ENCODE measurements at regions not wholly inside any gene's neighbourhood (a gene's known extent, or its start where the extent isn't known, plus 50 kb on each side); places are given as distances from the start of the nearest gene placed in this dataset.

DNA sequence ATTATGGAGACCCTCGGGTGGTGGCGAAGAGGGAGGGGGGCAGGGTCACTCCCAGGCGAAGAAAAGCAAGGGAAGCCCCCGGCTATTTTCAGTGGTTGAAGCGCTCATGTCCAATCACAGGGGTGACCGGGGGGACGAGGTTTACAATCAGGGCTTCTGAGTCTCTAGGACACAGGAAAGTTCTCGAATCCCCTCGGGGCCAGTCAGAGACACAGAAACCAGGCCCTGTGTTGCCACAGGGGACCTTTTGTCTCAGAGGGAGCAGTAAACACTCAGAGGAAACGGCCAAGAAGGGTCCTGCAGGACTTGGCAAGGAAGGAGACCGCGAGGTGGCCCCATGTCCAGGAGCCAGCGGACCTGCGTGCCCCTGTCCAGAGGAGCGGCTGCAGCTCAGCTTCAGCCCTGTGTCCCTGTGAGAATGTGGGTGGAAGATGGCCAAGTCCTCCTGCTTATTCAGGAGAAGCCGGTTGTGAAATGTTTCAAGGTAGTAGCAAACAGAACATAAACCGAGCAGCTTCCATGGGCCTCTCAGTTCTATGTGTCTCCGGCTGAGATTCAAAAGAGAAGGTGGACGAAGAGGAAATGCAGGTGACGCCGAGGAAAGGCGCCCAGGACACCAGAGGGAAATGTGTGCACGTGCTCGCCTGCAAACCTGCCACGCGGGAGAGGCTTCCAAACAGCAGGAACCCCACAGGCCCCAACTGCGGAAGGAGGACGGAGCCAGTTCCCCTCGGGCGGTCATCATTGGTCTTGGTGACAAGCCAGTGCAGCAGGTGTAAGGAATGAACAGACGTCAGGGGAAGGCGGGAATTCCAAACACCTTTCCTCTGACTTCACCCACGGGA is 357.6 kb downstream of the BRD1 start:
- no peak overlapping the region for H3K4me2 ChIP-seq (ENCODE audit: low read length)
- no peaks in the 10 kb centered on the region for H3K79me2 ChIP-seq (ENCODE audit: insufficient read depth, low read length)
- POLR2A ChIA-PET, result no interaction called here

GRCh38 chr22:49468487-49469198 is 359.0 kb downstream of the BRD1 start:
- DNase-seq (ENCODE audit: low read depth, low spot score) (no peak), ATAC-seq (no peak)
- BruUV-seq (replicated peaks), result no TSS peak
- Histone ChIP-seq H3K9me3 (ENCODE audit: control insufficient read depth in 1 of 2, insufficient read depth in 1 of 2, low read depth in 1 of 2, low read length in 2 of 2) (no peaks in the 10 kb centered on the region), H3K27me3 (ENCODE audit: insufficient read depth, low read length) (no peaks in the 10 kb centered on the region), H3K4me1 (ENCODE audit: control insufficient read depth in 1 of 2, insufficient read depth in 2 of 2, low read length in 2 of 2) (no peaks in the 10 kb centered on the region), H3K4me3 (replicated peaks in 1 of 2; ENCODE audit: low read depth in 1 of 2, low read length in 2 of 2) (no peak overlapping the region), H3K79me2 (ENCODE audit: insufficient read depth, low read length) (no peaks in the 10 kb centered on the region), H3K9me2 (ENCODE audit: insufficient read depth) (no peaks in the 10 kb centered on the region), H3K36me3 (ENCODE audit: control insufficient read depth in 1 of 2, insufficient read depth in 2 of 2, low read length in 2 of 2) (no peaks in the 10 kb centered on the region), H2AFZ (ENCODE audit: low read depth, low read length, poor library complexity, severe bottlenecking) (no peak overlapping the region), H3K27ac (ENCODE audit: low read depth, low read length) (no peak overlapping the region), H4K20me1 (ENCODE audit: insufficient read depth) (no peaks in the 10 kb centered on the region), H3K4me2 (ENCODE audit: low read length) (no peak overlapping the region), H3K9ac (ENCODE audit: low read length) (no peak overlapping the region)
- intact Hi-C loops (cut with micrococcal nuclease), result no loop called here
- TF ChIP-seq TCF7L2 (IDR thresholded peaks at IDR 0.05; ENCODE audit: borderline replicate concordance, extremely low read depth, insufficient read depth, insufficient read length), result no peak
- TF ChIP-seq ZFX (IDR thresholded peaks at IDR 0.05), result no peak
- TF ChIP-seq FOSL1 (IDR thresholded peaks at IDR 0.05; ENCODE audit: low read depth), result no peak
- no peak for TF ChIP-seq CEBPB (IDR thresholded peaks at IDR 0.05; ENCODE audit: low read depth)
- TF ChIP-seq, protein P1, sequence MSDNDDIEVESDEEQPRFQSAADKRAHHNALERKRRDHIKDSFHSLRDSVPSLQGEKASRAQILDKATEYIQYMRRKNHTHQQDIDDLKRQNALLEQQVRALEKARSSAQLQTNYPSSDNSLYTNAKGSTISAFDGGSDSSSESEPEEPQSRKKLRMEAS (IDR thresholded peaks at IDR 0.05), result no peak
- ChIA-PET CTCF (no interaction called here), POLR2A (no interaction called here), RAD21 (ENCODE audit: low non-redundant PET in 1 of 2, low total read pairs in 2 of 2, uncharacterized antibody in 2 of 2, unreplicated experiment in 2 of 2) (no interaction called here)

More for the DNA sequence above, 357.6 kb downstream of the BRD1 start:
- BruUV-seq (replicated peaks), result no TSS peak
- H3K27me3 ChIP-seq (ENCODE audit: insufficient read depth, low read length), result no peaks in the 10 kb centered on the region
- no peak overlapping the region for H3K4me3 ChIP-seq (replicated peaks in 1 of 2; ENCODE audit: low read depth in 1 of 2, low read length in 2 of 2)
- no peak overlapping the region for H2AFZ ChIP-seq (ENCODE audit: low read depth, low read length, poor library complexity, severe bottlenecking)
- no peaks in the 10 kb centered on the region for H3K9me2 ChIP-seq (ENCODE audit: insufficient read depth)
- RAD21 ChIA-PET (ENCODE audit: low non-redundant PET in 1 of 2, low total read pairs in 2 of 2, uncharacterized antibody in 2 of 2, unreplicated experiment in 2 of 2), result no interaction called here
- H3K9ac ChIP-seq (ENCODE audit: low read length), result no peak overlapping the region
- no peaks in the 10 kb centered on the region for H3K36me3 ChIP-seq (ENCODE audit: control insufficient read depth in 1 of 2, insufficient read depth in 2 of 2, low read length in 2 of 2)
- no peaks in the 10 kb centered on the region for H4K20me1 ChIP-seq (ENCODE audit: insufficient read depth)
- CTCF ChIA-PET, result no interaction called here
- no peaks in the 10 kb centered on the region for H3K4me1 ChIP-seq (ENCODE audit: control insufficient read depth in 1 of 2, insufficient read depth in 2 of 2, low read length in 2 of 2)
- H3K27ac ChIP-seq (ENCODE audit: low read depth, low read length), result no peak overlapping the region
- TF ChIP-seq RAD21 (IDR thresholded peaks at IDR 0.05; ENCODE audit: low read depth), result no peak
- no peak for TF ChIP-seq CBX3 (IDR thresholded peaks at IDR 0.05; ENCODE audit: low read depth)
- TF ChIP-seq YY1 (IDR thresholded peaks at IDR 0.05; ENCODE audit: extremely low read depth, insufficient replicate concordance, low read depth, low read length), result no peak
- no peak for TF ChIP-seq CEBPB (IDR thresholded peaks at IDR 0.05; ENCODE audit: low read depth)
- no peak for TF ChIP-seq ATF3 (IDR thresholded peaks at IDR 0.05)
- ATAC-seq (no peak), DNase-seq (ENCODE audit: low read depth, low spot score) (no peak)
- intact Hi-C loops (cut with micrococcal nuclease), result no loop called here
- H3K9me3 ChIP-seq (ENCODE audit: control insufficient read depth in 1 of 2, insufficient read depth in 1 of 2, low read depth in 1 of 2, low read length in 2 of 2), result no peaks in the 10 kb centered on the region
